ENCODE measurements at regions not wholly inside any gene's neighbourhood (a gene's known extent, or its start where the extent isn't known, plus 50 kb on each side); places are given as distances from the start of the nearest gene placed in this dataset.
"Not testable (repeated sequence)": the region's sequence is repeated elsewhere in the genome, so short reads cannot be mapped to it uniquely, and the experiment has no call there.

- TF ChIP-seq EZH2phosphoT487 (IDR thresholded peaks at IDR 0.05; ENCODE audit: insufficient read depth, low read depth); EZH2 (IDR thresholded peaks at IDR 0.05; ENCODE audit: insufficient read depth, poor library complexity, severe bottlenecking): not testable (repeated sequence)
These were observed 77.1 kb upstream of the TNK2 start for GRCh38 chr3:195985348-195985920.
